KMS-11 (cell line): ENCODE measurements at regions not wholly inside any gene's neighbourhood (a gene's known extent, or its start where the extent isn't known, plus 50 kb on each side); places are given as distances from the start of the nearest gene placed in this dataset.

Source experiments
- H2AFZ ChIP-seq: fragments of 200-600 bp; sonication (generic); 2 replicates; pipeline ENCODE4 v1.6.1; 2016; ENCODE audit warnings: antibody characterized with exemption, mixed run types, low read depth
- H3K27ac ChIP-seq: fragments of 200-600 bp; sonication (generic); 2 replicates; pipeline ENCODE4 v1.6.1; 2016; ENCODE audit warnings: mild to moderate bottlenecking, mixed run types
- H3K27me3 ChIP-seq: fragments of 200-600 bp; sonication (generic); 2 replicates; pipeline ENCODE4 v1.6.1; 2017; ENCODE audit warnings: mild to moderate bottlenecking, low read depth, mixed run types, moderate library complexity; ENCODE audit not compliant: insufficient read depth
- H3K36me3 ChIP-seq: fragments of 200-600 bp; sonication (generic); 2 replicates; pipeline ENCODE4 v1.6.1; 2017; ENCODE audit warnings: mild to moderate bottlenecking, mixed run types; ENCODE audit not compliant: insufficient read depth
- H3K4me1 ChIP-seq: fragments of 200-600 bp; sonication (generic); 2 replicates; pipeline ENCODE4 v1.6.1; 2016; ENCODE audit warnings: mild to moderate bottlenecking, low read depth, mixed run types; ENCODE audit not compliant: poor library complexity, severe bottlenecking
- H3K4me2 ChIP-seq: fragments of 200-600 bp; sonication (generic); 2 replicates; pipeline ENCODE4 v1.7.0; 2016; ENCODE audit warnings: mild to moderate bottlenecking, mixed run types
- H3K4me3 ChIP-seq: fragments of 200-600 bp; sonication (generic); IDR thresholded peaks from 2 replicates; pipeline ENCODE4 v1.6.1; 2017; ENCODE audit warnings: low read depth, low read length, mixed read lengths; ENCODE audit not compliant: insufficient read depth
- H3K79me2 ChIP-seq: fragments of 200-600 bp; sonication (generic); 2 replicates; pipeline ENCODE4 v1.6.1; 2016; ENCODE audit warnings: low read depth, mixed run types; ENCODE audit not compliant: insufficient read depth
- H3K9ac ChIP-seq: fragments of 200-600 bp; sonication (generic); 2 replicates; pipeline ENCODE4 v1.6.1; 2016; ENCODE audit warnings: mild to moderate bottlenecking, mixed run types
- H4K20me1 ChIP-seq: fragments of 200-600 bp; sonication (generic); 2 replicates; pipeline ENCODE4 v1.6.1; 2016; ENCODE audit warnings: mild to moderate bottlenecking, mixed run types; ENCODE audit not compliant: insufficient read depth
- TF ChIP-seq, protein P1 (sequence below): fragments of 200-600 bp; sonication (generic); conservative IDR thresholded peaks from 2 replicates; pipeline ENCODE4 v1.6.1; 2017; ENCODE audit warnings: low read depth, mild to moderate bottlenecking, antibody characterized with exemption, low read length, moderate library complexity, mixed read lengths

DNA sequence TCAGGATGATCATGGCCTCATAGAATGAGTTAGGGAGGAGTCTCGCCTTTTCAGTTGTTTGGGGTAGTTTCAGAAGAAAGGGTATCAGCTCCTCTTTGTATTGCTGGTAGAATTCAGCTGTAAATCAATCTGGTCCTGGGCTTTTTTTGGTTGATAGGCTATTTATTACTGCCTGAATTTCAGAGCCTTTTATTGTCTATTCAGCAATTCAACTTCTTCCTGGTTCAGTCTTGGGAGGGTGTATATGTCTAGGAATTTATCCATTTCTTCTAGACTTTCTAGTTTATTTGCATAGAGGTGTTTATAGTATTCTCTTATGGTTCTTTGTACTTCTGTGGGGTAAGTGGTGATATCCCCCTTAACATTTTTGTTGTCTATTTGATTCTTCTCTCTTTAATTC lies 1024.2 kb downstream of the DIPK2A start:
- H3K27ac ChIP-seq: no peak overlapping the region
- H3K79me2 ChIP-seq: no peaks in the 10 kb centered on the region
- H3K9ac ChIP-seq: no peak overlapping the region
- H2AFZ ChIP-seq: no peak overlapping the region
- no peak overlapping the region for H3K4me2 ChIP-seq
- no peaks in the 10 kb centered on the region for H4K20me1 ChIP-seq
- no peaks in the 10 kb centered on the region for H3K36me3 ChIP-seq
- TF ChIP-seq, protein P1, sequence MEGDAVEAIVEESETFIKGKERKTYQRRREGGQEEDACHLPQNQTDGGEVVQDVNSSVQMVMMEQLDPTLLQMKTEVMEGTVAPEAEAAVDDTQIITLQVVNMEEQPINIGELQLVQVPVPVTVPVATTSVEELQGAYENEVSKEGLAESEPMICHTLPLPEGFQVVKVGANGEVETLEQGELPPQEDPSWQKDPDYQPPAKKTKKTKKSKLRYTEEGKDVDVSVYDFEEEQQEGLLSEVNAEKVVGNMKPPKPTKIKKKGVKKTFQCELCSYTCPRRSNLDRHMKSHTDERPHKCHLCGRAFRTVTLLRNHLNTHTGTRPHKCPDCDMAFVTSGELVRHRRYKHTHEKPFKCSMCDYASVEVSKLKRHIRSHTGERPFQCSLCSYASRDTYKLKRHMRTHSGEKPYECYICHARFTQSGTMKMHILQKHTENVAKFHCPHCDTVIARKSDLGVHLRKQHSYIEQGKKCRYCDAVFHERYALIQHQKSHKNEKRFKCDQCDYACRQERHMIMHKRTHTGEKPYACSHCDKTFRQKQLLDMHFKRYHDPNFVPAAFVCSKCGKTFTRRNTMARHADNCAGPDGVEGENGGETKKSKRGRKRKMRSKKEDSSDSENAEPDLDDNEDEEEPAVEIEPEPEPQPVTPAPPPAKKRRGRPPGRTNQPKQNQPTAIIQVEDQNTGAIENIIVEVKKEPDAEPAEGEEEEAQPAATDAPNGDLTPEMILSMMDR: no peak
- no peak overlapping the region for H3K4me3 ChIP-seq
- H3K4me1 ChIP-seq: no peaks in the 10 kb centered on the region
- no peaks in the 10 kb centered on the region for H3K27me3 ChIP-seq

DNA sequence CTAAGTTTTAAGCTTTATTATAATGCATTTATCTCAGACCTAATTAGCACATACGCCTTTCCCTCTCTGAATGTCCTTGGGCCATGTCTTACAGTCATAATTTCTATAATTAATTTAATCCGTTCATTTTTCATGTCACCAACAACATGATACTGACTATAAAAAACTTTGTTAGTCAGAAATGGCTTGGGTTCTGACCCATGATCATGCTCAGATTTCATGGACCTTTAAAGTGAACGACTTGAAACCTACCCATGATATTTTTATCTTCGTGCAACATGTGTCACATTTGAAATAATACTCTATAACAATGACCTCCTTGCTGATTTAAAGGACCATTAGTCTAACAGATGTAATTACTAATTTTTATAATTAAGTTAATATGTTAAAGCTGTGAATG lies 1033.8 kb downstream of the DIPK2A start:
- no peak overlapping the region for H3K9ac ChIP-seq
- no peaks in the 10 kb centered on the region for H3K36me3 ChIP-seq
- H3K4me3 ChIP-seq: no peak overlapping the region
- no peak overlapping the region for H3K4me2 ChIP-seq
- H4K20me1 ChIP-seq: no peaks in the 10 kb centered on the region
- no peak overlapping the region for H2AFZ ChIP-seq
- no peaks in the 10 kb centered on the region for H3K79me2 ChIP-seq
- H3K27ac ChIP-seq: no peak overlapping the region
- H3K4me1 ChIP-seq: no peaks in the 10 kb centered on the region
- no peaks in the 10 kb centered on the region for H3K27me3 ChIP-seq
- TF ChIP-seq, protein P1: no peak

DNA sequence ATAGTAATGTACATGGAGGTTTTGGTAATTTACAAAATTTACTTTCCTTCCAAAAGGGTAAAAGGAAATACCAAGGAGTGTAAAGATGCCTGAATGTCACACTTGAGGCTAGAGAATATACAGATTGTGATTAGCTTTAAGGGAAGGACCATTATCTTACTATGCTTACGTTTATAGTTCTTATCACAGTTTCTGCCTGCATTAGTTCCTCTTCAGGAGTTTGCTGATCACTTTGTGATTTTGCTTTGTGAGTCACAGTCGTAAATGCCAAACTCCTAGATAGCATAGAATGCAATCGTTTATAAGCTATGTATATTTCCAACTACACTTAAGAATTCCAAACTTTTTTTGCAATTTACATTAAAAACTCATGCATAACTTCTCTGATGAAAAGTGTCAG lies 1034.6 kb downstream of the DIPK2A start:
- TF ChIP-seq, protein P1: no peak
- Histone ChIP-seq H3K4me2 (no peak overlapping the region), H3K4me1 (no peaks in the 10 kb centered on the region), H3K9ac (no peak overlapping the region), H2AFZ (no peak overlapping the region), H3K79me2 (no peaks in the 10 kb centered on the region), H3K36me3 (no peaks in the 10 kb centered on the region), H3K27ac (no peak overlapping the region), H3K27me3 (no peaks in the 10 kb centered on the region), H3K4me3 (no peak overlapping the region), H4K20me1 (no peaks in the 10 kb centered on the region)

DNA sequence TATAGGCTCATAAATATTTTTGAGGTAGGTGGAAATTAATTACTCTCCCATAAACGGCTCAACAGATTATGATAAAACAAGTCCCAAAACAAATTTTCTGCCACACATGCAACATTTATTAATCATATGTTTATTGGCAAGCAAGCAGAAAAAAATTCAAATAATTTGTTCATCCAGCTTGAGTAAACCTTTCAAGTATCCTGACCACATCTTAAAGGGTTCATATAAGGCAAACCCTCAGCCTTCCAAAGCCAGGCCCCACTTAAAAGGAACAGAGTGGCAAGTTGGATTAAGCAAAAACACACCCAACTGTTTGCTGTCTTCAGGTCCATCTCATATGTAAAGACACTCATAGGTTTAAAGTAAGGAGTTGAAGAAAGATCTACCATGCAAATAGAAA lies 1042.3 kb downstream of the DIPK2A start:
- H3K4me3 ChIP-seq: no peak overlapping the region
- no peak overlapping the region for H2AFZ ChIP-seq
- TF ChIP-seq, protein P1: no peak
- H3K27me3 ChIP-seq: no peaks in the 10 kb centered on the region
- no peaks in the 10 kb centered on the region for H4K20me1 ChIP-seq
- no peaks in the 10 kb centered on the region for H3K36me3 ChIP-seq
- H3K9ac ChIP-seq: no peak overlapping the region
- H3K4me1 ChIP-seq: no peaks in the 10 kb centered on the region
- H3K79me2 ChIP-seq: no peaks in the 10 kb centered on the region
- no peak overlapping the region for H3K27ac ChIP-seq
- H3K4me2 ChIP-seq: no peak overlapping the region

DNA sequence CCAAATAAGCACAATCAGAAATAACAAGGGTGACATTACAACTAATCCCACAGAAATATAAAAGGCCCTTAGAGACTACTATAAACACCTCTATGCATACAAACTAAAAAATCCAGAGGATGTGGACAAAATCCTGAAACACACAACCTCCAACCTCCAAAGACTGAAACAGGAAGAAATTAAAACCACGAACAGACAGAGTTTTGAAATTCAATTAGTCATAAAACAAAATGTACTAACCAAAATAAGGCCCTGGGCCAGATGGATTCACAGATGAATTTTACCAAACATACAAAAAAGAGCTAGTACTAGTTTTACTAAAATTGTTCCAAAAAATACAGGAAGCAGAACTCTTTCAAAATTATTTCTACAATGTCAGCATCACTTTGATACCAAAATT lies 1043.6 kb downstream of the DIPK2A start:
- Histone ChIP-seq H3K4me3 (no peak overlapping the region), H3K27me3 (no peaks in the 10 kb centered on the region), H3K9ac (no peak overlapping the region), H3K4me2 (no peak overlapping the region), H3K4me1 (no peaks in the 10 kb centered on the region), H3K27ac (no peak overlapping the region), H3K36me3 (no peaks in the 10 kb centered on the region), H4K20me1 (no peaks in the 10 kb centered on the region), H2AFZ (no peak overlapping the region), H3K79me2 (no peaks in the 10 kb centered on the region)
- TF ChIP-seq, protein P1: no peak
